ENCODE measurements at regions not wholly inside any gene's neighbourhood (a gene's known extent, or its start where the extent isn't known, plus 50 kb on each side); places are given as distances from the start of the nearest gene placed in this dataset.

DNA sequence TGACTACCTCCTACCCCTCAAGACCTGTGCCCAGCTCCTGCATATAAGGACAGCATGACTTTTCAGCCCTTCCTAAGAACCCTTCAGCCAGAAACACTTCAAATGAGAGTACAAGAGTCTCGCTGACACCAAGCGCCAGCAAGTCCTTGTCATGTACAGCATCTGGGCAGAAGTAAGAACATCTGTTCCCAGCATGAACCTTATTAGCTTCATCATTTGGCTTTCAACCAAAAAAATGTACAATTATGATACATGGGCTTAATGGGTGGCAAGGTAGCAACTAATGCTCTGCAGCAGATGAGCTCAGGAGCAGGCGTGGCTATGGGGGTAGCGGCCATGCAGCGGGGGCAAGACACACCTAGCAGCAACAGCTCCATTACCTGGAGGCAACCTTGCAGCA is 487.6 kb downstream of the COG6 start:
- Histone ChIP-seq H3K9me3 (no peaks in the 10 kb centered on the region), H3K27me3 (replicated peaks in 1 of 7) (no peaks in the 10 kb centered on the region), H3K36me3 (no peaks in the 10 kb centered on the region), H3K4me3 (no peak overlapping the region), H3K27ac (no peak overlapping the region), H3K4me1 (peaks cover 0 to 7% (median 2%) of the 10 kb centered on the region in 6 donors)
- WGBS, 5 donors, result 75 to 93% (median 77%) methylated on average over 5 of the region's 5 CpGs
- no peak for DNase-seq
- TF ChIP-seq, protein P1, sequence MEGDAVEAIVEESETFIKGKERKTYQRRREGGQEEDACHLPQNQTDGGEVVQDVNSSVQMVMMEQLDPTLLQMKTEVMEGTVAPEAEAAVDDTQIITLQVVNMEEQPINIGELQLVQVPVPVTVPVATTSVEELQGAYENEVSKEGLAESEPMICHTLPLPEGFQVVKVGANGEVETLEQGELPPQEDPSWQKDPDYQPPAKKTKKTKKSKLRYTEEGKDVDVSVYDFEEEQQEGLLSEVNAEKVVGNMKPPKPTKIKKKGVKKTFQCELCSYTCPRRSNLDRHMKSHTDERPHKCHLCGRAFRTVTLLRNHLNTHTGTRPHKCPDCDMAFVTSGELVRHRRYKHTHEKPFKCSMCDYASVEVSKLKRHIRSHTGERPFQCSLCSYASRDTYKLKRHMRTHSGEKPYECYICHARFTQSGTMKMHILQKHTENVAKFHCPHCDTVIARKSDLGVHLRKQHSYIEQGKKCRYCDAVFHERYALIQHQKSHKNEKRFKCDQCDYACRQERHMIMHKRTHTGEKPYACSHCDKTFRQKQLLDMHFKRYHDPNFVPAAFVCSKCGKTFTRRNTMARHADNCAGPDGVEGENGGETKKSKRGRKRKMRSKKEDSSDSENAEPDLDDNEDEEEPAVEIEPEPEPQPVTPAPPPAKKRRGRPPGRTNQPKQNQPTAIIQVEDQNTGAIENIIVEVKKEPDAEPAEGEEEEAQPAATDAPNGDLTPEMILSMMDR (IDR thresholded peaks at IDR 0.05 in 8 of 11, conservative IDR thresholded peaks at IDR 0.05 in 3 of 11), result no peak
- TF ChIP-seq POLR2AphosphoS5 (IDR thresholded peaks at IDR 0.05) (no peak), POLR2A (IDR thresholded peaks at IDR 0.05) (no peak)
- intact Hi-C loops (cut with DNase I; ENCODE audit: low total_unique reads), result no loop called here

DNA sequence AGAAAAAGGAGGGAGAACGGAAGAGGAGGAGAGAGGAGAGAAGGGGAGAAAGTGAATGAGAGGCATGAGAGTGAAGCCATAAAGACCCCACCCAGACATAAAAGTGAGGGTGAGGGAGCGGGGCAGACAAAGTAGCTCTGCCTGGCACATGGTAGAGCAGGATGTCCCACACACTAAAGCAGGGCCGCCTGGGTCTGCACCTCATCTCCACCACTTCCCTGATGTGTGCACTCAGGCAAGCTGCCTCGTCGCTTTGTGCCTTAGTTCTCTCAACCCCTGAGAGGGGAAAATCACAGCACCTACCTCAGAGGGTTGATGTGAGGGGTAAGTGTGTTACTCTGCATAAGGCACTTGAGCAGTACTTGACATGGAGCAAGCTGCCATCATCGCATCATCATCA is 488.1 kb downstream of the COG6 start:
- Histone ChIP-seq H3K36me3 (no peaks in the 10 kb centered on the region), H3K9me3 (no peaks in the 10 kb centered on the region), H3K4me1 (peaks cover 0 to 12% (median 2%) of the 10 kb centered on the region in 6 donors), H3K4me3 (no peak overlapping the region), H3K27me3 (replicated peaks in 1 of 7) (no peaks in the 10 kb centered on the region), H3K27ac (no peak overlapping the region)
- TF ChIP-seq, protein P1 (IDR thresholded peaks at IDR 0.05 in 8 of 11, conservative IDR thresholded peaks at IDR 0.05 in 3 of 11), result no peak
- TF ChIP-seq POLR2A (IDR thresholded peaks at IDR 0.05), result no peak
- TF ChIP-seq POLR2AphosphoS5 (IDR thresholded peaks at IDR 0.05), result no peak
- WGBS, 5 donors, result 68 to 91% (median 85%) methylated on average over 6 of the region's 6 CpGs
- intact Hi-C loops (cut with DNase I; ENCODE audit: low total_unique reads), result no loop called here
- DNase-seq, result no peak

DNA sequence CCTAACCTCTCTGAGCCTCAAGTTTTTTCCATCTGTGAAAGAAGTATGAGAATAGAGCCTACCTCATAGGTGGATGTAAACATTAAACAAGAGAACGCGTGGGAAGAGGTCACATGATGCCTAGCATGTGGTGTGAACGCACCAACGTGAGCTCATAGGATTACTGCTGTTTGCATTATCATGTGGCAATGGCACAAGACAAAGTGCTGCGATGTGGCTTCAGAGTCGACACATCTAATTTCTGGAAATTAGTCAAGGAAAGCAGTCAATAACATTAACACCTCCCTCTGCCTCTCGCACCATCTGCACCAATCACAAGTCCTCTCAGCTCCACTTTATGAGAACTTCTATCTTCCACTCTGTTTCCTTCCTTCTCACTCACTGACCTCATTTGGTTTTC is 489.7 kb downstream of the COG6 start:
- H3K9me3 ChIP-seq, result no peaks in the 10 kb centered on the region
- no peak for TF ChIP-seq POLR2A (IDR thresholded peaks at IDR 0.05)
- no peak for TF ChIP-seq POLR2AphosphoS5 (IDR thresholded peaks at IDR 0.05)
- TF ChIP-seq, protein P1 (IDR thresholded peaks at IDR 0.05 in 8 of 11, conservative IDR thresholded peaks at IDR 0.05 in 3 of 11), result no peak
- H3K4me3 ChIP-seq, result no peak overlapping the region
- no peak overlapping the region for H3K27ac ChIP-seq
- intact Hi-C loops (cut with DNase I; ENCODE audit: low total_unique reads), result no loop called here
- peaks cover 0 to 22% (median 4%) of the 10 kb centered on the region in 6 donors for H3K4me1 ChIP-seq
- H3K27me3 ChIP-seq (replicated peaks in 1 of 7), result no peaks in the 10 kb centered on the region
- DNase-seq, result no peak
- H3K36me3 ChIP-seq, result no peaks in the 10 kb centered on the region
- WGBS, 5 donors, result 81 to 92% (median 87%) methylated on average over 7 of the region's 7 CpGs

DNA sequence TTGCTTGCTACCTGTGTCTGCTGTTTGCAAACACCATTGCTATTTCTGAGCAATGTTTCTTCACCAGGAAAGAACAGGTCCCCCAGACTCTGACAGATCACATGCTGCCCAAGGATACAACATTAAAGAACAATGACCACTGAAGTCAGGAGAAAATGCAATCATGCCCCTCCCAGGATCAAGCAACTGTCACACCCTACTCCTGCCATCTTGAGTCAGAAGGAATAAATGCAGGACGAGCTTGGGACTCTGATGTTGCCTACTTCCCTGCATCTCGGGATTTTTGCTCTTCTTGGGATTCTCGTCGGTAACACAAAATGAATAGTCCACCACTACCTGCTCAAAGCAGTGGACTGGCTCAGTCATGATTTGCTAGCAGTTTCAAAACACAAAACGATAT is 490.6 kb downstream of the COG6 start:
- TF ChIP-seq POLR2AphosphoS5 (IDR thresholded peaks at IDR 0.05) (no peak), POLR2A (IDR thresholded peaks at IDR 0.05) (no peak)
- TF ChIP-seq, protein P1 (IDR thresholded peaks at IDR 0.05 in 8 of 11, conservative IDR thresholded peaks at IDR 0.05 in 3 of 11), result no peak
- H3K9me3 ChIP-seq, result no peaks in the 10 kb centered on the region
- peaks cover 0 to 22% (median 4%) of the 10 kb centered on the region in 6 donors for H3K4me1 ChIP-seq
- H3K36me3 ChIP-seq, result no peaks in the 10 kb centered on the region
- intact Hi-C loops (cut with DNase I; ENCODE audit: low total_unique reads), result no loop called here
- DNase-seq, result no peak
- no peak overlapping the region for H3K27ac ChIP-seq
- no peaks in the 10 kb centered on the region for H3K27me3 ChIP-seq (replicated peaks in 1 of 7)
- H3K4me3 ChIP-seq, result no peak overlapping the region
- 89 to 97% (median 92%) methylated on average over 5 of the region's 5 CpGs for WGBS, 5 donors
